Stomach (tissue), 4 donors: ENCODE measurements at regions not wholly inside any gene's neighbourhood (a gene's known extent, or its start where the extent isn't known, plus 50 kb on each side); places are given as distances from the start of the nearest gene placed in this dataset.

Experiments used
- CTCF ChIP-seq, 7 experiments: fragments of 450-650 bp in 4 of 7; fragments of 200-600 bp in 3 of 7; sonication (generic) in 3 of 7; IDR thresholded peaks; one replicate each; pipeline ENCODE4 v1.5.1; 2016 to 2019; ENCODE audit warnings: antibody characterized with exemption in 7 of 7, control low read depth in 2 of 7, mild to moderate bottlenecking in 1 of 7
- POLR2AphosphoS5 ChIP-seq, 3 donors: sonication (generic); formaldehyde crosslinking; IDR thresholded peaks; one replicate each; pipeline ENCODE4 v1.6.1; 2016; ENCODE audit warnings: antibody characterized with exemption in 3 of 3

DNA sequence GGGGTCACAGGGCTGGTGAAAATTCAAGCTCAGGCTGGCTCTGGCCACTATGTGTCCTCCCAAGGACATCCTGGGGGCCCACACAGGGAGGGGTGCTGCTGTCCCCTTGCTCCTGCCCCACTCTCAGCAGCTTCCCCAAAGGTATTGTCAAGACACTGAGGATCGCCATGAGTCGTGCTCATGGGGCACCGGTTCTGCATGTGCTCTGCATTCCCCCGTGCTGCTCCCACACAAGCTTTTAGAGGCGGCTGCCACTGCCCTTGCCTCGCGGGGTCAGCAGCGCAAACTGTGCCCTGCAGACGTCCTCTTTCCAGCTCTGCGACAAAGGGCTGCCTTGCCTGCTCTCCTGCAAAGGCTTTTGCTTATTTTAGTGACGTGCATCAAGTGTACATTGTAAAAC lies 179.8 kb downstream of the ERMARD start:
- TF ChIP-seq CTCF (IDR thresholded peaks at IDR 0.05) (no peak), POLR2AphosphoS5 (IDR thresholded peaks at IDR 0.05) (no peak)
